ENCODE measurements at regions not wholly inside any gene's neighbourhood (a gene's known extent, or its start where the extent isn't known, plus 50 kb on each side); places are given as distances from the start of the nearest gene placed in this dataset.

DNA sequence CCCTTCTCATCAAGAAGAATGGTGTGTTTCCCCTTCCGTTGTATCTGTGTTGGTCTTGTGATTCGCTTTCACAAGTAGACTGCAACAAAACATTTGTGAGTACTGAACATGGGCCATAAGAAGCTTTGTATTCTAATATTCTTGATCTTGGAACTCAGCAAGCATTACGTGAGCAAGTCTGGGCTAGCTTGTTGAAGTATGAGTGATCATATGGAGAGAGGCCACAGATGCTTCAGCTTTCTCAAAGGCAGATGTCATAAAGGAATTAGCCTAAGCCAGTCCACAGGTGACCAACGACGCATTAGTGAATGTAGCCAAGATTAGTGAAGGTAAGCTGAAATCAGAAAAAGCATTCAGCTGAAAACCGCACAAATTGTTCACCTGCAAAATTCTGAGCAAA is 609.6 kb upstream of the NEGR1 start:
- TF ChIP-seq, protein P1, sequence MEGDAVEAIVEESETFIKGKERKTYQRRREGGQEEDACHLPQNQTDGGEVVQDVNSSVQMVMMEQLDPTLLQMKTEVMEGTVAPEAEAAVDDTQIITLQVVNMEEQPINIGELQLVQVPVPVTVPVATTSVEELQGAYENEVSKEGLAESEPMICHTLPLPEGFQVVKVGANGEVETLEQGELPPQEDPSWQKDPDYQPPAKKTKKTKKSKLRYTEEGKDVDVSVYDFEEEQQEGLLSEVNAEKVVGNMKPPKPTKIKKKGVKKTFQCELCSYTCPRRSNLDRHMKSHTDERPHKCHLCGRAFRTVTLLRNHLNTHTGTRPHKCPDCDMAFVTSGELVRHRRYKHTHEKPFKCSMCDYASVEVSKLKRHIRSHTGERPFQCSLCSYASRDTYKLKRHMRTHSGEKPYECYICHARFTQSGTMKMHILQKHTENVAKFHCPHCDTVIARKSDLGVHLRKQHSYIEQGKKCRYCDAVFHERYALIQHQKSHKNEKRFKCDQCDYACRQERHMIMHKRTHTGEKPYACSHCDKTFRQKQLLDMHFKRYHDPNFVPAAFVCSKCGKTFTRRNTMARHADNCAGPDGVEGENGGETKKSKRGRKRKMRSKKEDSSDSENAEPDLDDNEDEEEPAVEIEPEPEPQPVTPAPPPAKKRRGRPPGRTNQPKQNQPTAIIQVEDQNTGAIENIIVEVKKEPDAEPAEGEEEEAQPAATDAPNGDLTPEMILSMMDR (IDR thresholded peaks at IDR 0.05; ENCODE audit: low read length), result no peak
- TF ChIP-seq EZH2phosphoT487 (IDR thresholded peaks at IDR 0.05; ENCODE audit: low read length), result no peak
- TF ChIP-seq EZH2 (optimal IDR thresholded peaks at IDR 0.05; ENCODE audit: low read depth, low read length), result no peak
